Glutamatergic neuron (in vitro differentiated cells): ENCODE measurements at regions not wholly inside any gene's neighbourhood (a gene's known extent, or its start where the extent isn't known, plus 50 kb on each side); places are given as distances from the start of the nearest gene placed in this dataset.

Experiments used
- DNase-seq: peaks from one replicate; pipeline ENCODE4 v3.0.0; 2022
- H3K27ac Mint-ChIP-seq: one replicate; pipeline ENCODE4 v1.8.0; 2020; ENCODE audit warnings: mild to moderate bottlenecking, mixed read lengths, inconsistent platforms; ENCODE audit not compliant: unreplicated experiment
- H3K27me3 Mint-ChIP-seq: one replicate; pipeline ENCODE4 v1.8.0; 2020; ENCODE audit warnings: mild to moderate bottlenecking, moderate library complexity, mixed read lengths, inconsistent platforms; ENCODE audit not compliant: unreplicated experiment
- H3K36me3 Mint-ChIP-seq: one replicate; pipeline ENCODE4 v1.8.0; 2020; ENCODE audit warnings: mild to moderate bottlenecking, mixed read lengths, inconsistent platforms; ENCODE audit not compliant: unreplicated experiment
- H3K4me1 Mint-ChIP-seq: one replicate; pipeline ENCODE4 v1.8.0; 2020; ENCODE audit warnings: mild to moderate bottlenecking, low read depth, mixed read lengths, inconsistent platforms; ENCODE audit not compliant: unreplicated experiment
- H3K4me3 Mint-ChIP-seq: one replicate; pipeline ENCODE4 v1.8.0; 2020; ENCODE audit warnings: mild to moderate bottlenecking, mixed read lengths, inconsistent platforms; ENCODE audit not compliant: unreplicated experiment
- H3K9me3 Mint-ChIP-seq: one replicate; pipeline ENCODE4 v1.8.0; 2020; ENCODE audit warnings: mild to moderate bottlenecking, moderate library complexity, mixed read lengths, inconsistent platforms; ENCODE audit not compliant: unreplicated experiment
- TF ChIP-seq, protein P1 (sequence below): fragments of 200-600 bp; sonication (generic); IDR thresholded peaks from one replicate; pipeline ENCODE4 v1.5.0; 2021; ENCODE audit not compliant: partially characterized antibody, unreplicated experiment

- Mint-ChIP-seq H3K27me3 (no peaks in the 10 kb centered on the region), H3K4me3 (no peak overlapping the region), H3K27ac (no peak overlapping the region), H3K9me3 (no peaks in the 10 kb centered on the region), H3K4me1 (no peaks in the 10 kb centered on the region), H3K36me3 (no peaks in the 10 kb centered on the region)
- DNase-seq, result no peak
- TF ChIP-seq, protein P1, sequence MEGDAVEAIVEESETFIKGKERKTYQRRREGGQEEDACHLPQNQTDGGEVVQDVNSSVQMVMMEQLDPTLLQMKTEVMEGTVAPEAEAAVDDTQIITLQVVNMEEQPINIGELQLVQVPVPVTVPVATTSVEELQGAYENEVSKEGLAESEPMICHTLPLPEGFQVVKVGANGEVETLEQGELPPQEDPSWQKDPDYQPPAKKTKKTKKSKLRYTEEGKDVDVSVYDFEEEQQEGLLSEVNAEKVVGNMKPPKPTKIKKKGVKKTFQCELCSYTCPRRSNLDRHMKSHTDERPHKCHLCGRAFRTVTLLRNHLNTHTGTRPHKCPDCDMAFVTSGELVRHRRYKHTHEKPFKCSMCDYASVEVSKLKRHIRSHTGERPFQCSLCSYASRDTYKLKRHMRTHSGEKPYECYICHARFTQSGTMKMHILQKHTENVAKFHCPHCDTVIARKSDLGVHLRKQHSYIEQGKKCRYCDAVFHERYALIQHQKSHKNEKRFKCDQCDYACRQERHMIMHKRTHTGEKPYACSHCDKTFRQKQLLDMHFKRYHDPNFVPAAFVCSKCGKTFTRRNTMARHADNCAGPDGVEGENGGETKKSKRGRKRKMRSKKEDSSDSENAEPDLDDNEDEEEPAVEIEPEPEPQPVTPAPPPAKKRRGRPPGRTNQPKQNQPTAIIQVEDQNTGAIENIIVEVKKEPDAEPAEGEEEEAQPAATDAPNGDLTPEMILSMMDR, result no peak
Measured at GRCh38 chr6:120913486-120913885, 420.8 kb downstream of the TBC1D32 start.

DNA sequence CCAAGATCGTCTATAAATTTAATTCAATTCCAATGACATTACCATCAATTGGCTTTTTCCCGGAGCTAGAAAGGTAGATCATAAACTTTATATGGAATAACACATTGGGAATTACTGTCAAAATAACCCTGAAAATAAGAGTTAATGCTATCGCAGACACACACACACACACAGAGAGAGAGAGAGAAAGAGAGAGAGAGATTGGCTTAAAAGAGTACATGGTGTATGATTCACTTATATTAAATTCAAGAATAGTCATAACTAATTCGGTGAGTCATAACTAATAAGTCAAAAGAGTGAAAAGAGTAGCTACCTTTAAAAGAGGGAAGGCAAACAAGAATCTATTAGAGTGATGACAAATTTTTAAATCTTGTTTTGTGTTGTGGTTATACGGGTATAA is 425.5 kb downstream of the TBC1D32 start:
- no peak for DNase-seq
- no peak overlapping the region for H3K27ac Mint-ChIP-seq
- H3K4me3 Mint-ChIP-seq, result no peak overlapping the region
- no peaks in the 10 kb centered on the region for H3K36me3 Mint-ChIP-seq
- H3K4me1 Mint-ChIP-seq, result no peaks in the 10 kb centered on the region
- H3K27me3 Mint-ChIP-seq, result no peaks in the 10 kb centered on the region
- no peaks in the 10 kb centered on the region for H3K9me3 Mint-ChIP-seq
- TF ChIP-seq, protein P1, result no peak

- Mint-ChIP-seq H3K4me1 (no peaks in the 10 kb centered on the region), H3K36me3 (no peaks in the 10 kb centered on the region), H3K27ac (no peak overlapping the region), H3K27me3 (no peaks in the 10 kb centered on the region), H3K9me3 (no peaks in the 10 kb centered on the region), H3K4me3 (no peak overlapping the region)
- TF ChIP-seq, protein P1, result no peak
- DNase-seq, result no peak
Measured at GRCh38 chr6:120903836-120904235, 430.4 kb downstream of the TBC1D32 start.

DNA sequence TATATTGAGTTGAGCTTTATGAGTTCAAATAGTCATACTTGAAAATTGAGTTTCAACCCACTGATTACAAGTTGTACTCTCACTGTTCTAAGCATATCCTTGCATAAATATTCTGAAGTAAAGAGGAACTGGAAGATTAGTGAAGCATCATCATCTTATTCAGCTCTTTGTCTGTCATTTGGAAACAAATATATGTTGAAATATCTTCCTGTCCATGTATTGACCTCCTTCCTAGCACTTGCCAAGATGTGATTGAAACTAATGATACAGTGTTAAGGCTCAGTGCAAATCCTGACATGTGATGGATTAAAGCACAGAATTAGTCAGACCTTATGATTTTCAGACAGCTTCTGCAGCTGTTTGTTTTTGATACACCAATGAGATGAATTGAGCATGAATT is 434.3 kb downstream of the TBC1D32 start:
- no peaks in the 10 kb centered on the region for H3K9me3 Mint-ChIP-seq
- no peak overlapping the region for H3K4me3 Mint-ChIP-seq
- no peak overlapping the region for H3K27ac Mint-ChIP-seq
- TF ChIP-seq, protein P1, result no peak
- no peaks in the 10 kb centered on the region for H3K4me1 Mint-ChIP-seq
- H3K36me3 Mint-ChIP-seq, result no peaks in the 10 kb centered on the region
- DNase-seq, result no peak
- no peaks in the 10 kb centered on the region for H3K27me3 Mint-ChIP-seq

DNA sequence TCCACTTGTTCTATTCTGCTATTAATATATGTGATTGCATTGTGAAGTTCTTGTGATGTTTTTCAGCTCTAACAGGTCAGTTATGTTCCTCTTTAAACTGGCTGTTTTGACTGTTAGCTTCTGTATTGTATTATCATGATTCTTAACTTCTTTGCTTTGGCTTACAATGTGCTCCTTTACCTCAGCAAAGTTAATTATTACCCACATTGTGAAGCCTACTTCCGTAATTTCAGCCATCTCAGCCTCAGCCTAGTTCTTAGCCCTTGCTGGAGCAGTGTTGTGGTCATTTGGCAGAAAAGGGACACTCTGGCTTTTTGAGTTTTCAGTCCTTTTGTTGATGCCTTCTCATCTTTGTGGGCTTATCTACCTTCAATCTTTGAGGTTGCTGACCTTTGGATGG is 440.2 kb downstream of the TBC1D32 start:
- H3K9me3 Mint-ChIP-seq, result peaks cover 7% of the 10 kb centered on the region
- no peak overlapping the region for H3K4me3 Mint-ChIP-seq
- no peak for DNase-seq
- no peaks in the 10 kb centered on the region for H3K4me1 Mint-ChIP-seq
- TF ChIP-seq, protein P1, result no peak
- peaks cover 2% of the 10 kb centered on the region for H3K27me3 Mint-ChIP-seq
- no peak overlapping the region for H3K27ac Mint-ChIP-seq
- H3K36me3 Mint-ChIP-seq, result peaks cover 5% of the 10 kb centered on the region
